Fibroblast of the conjunctiva (primary cell): ENCODE measurements at regions not wholly inside any gene's neighbourhood (a gene's known extent, or its start where the extent isn't known, plus 50 kb on each side); places are given as distances from the start of the nearest gene placed in this dataset.

Experiments
- DNase-seq: peaks from one replicate; pipeline ENCODE4 v3.0.0-alpha.2; 2010; ENCODE audit warnings: low read depth

GRCh38 chr13:76516586-76516985 lies 369.6 kb downstream of the KCTD12 start:
- peak; percentile 10 for DNase-seq

DNA sequence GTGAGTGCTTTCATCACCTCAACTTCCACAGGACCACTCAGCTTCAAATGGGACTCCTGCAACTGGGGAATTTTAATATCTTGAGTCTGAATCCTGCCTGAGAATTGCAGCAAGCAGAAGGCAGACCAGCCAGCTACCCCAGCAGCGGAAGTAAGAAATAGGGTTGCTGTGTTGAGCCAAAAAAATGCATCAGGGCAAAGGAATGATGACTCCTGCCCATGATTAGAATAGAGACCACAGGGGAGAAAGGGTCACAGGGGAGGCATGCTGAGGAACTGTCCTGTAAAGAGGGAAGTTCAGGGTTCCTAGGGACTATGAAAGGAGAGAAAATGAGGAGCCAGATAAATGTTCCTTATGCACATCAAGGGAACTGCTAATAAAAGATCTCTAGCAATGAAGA lies 370.2 kb downstream of the KCTD12 start:
- DNase-seq, result peak; percentile 59

GRCh38 chr13:76512721-76513145 lies 373.5 kb downstream of the KCTD12 start:
- peak; percentile 90 for DNase-seq

- DNase-seq, result no peak
Observed at GRCh38 chr13:76505437-76505836, 380.8 kb downstream of the KCTD12 start.

- DNase-seq, result no peak
Observed at GRCh38 chr13:76503766-76504165, 382.4 kb downstream of the KCTD12 start.

- no peak for DNase-seq
Observed at GRCh38 chr13:76503291-76503690, 382.9 kb downstream of the KCTD12 start.

DNA sequence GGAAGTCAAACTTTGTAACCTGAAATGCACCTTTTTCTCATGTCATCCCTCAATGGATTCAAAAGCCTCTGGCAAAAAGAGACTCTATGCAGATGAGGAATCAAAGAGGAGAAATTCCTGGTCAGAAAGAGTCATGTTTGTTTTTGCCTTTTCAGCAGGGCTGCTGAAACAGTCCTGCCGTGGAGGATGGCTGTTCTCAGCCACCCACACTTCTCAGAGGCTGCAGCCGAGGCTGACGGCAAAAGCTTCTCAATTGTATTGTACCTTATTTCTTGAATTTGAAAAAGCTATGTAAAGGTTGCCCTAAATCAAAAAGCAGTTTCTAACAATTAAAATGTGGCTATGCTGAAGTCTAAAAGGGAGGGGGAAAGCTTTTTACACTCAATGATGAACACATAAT lies 385.3 kb downstream of the KCTD12 start:
- DNase-seq, result no peak

GRCh38 chr13:76499891-76500290 lies 386.3 kb downstream of the KCTD12 start:
- DNase-seq, result no peak

DNA sequence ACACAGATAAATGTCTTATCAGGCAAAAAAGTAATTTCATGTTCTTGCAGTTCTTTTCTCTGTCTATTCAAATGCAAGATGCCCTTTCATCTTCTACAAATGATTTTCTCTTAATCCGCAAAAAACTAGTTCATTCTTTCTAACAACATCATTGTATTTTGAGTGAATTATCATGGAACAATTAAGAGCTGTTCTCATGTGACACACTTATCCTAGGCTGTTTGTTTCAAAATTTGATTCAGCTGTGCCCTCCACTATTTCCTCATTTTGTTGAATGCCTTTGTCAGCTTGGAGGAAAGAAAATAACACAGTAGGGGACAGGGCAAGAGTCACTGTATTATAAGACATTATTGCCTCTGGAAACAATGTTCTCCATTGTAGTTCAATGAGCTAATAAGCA lies 396.9 kb downstream of the KCTD12 start:
- no peak for DNase-seq

GRCh38 chr13:76481738-76482137 lies 404.5 kb downstream of the KCTD12 start:
- no peak for DNase-seq

- no peak for DNase-seq
Observed at GRCh38 chr13:76474966-76475365, 411.2 kb downstream of the KCTD12 start.

DNA sequence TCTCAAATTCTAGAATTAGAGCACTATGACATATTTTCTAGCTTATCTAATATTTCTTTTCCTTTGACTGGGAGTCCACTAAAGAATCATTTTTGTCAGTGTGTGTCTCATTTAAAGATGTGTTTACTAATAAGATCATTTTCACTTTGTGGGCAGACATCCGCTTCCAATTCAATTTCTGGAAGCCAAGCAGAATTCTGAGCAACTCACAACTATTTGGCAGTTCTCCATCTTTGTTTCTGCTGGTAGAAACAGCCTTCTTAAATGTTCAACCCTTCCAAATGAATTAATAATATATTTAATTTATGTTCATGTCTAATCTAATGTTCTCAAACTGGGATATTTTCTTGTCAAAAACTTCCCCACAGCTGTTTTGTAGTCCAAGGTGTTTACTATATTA lies 411.8 kb downstream of the KCTD12 start:
- DNase-seq, result peak; percentile 50

GRCh38 chr13:76473552-76474134 lies 412.6 kb downstream of the KCTD12 start:
- peak; percentile 84 for DNase-seq

DNA sequence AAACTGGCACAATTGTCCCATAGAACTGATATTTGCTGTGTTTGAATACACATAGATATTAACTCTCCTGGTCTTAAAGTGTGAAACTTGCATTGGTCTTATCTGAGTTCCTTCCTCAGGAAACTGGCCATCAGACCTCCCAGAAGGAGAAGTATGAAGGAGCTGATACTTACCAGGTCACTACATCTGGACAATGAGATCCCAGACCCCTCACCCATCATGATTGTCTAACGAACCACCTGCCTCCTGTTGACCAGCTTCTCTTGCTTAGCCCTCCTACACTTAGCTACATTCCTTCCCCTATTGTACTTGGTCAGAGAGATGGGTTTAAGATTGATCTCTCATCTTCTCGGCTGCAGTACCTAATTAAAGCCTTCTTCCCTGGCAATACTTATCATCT lies 413.3 kb downstream of the KCTD12 start:
- DNase-seq, result no peak

DNA sequence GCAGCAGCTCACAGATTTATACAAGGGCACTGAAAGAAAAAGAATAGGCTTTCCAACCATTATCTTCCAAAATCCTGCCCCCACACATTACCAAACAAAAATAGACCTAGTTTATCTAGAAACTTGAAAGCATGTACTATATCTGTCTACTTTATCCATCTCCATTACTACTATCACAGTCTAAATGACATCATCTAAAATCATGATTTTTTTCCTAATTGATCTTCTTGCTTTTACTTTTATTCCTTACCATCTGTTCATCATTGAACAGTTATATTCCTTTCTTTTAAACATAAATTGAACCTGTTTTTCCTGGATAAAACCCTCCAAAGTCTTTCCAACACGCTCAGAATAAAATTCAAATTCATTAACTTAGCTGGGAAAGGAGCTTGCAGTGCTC lies 414.7 kb downstream of the KCTD12 start:
- DNase-seq, result no peak

DNA sequence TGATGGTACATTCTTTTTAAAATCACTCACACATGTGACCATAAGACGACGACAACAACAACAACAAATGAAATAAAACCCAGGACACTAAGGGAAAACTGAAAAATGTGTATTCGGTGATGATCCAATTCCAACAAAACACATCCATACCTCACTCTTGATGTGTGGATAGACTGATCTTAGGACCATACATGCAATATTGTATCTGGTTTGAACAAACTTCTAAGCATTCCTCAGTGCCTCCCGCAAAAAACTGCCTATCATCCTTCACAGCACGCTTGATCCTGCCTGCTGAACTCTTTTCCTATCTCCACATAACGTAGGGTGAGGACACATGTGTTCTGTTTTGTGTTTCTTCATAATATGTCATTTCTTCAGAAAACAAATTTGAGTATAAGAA lies 415.2 kb downstream of the KCTD12 start:
- no peak for DNase-seq

GRCh38 chr13:76466043-76466442 lies 420.2 kb downstream of the KCTD12 start:
- no peak for DNase-seq

- DNase-seq, result no peak
Observed at GRCh38 chr13:76463314-76463713, 422.9 kb downstream of the KCTD12 start.

DNA sequence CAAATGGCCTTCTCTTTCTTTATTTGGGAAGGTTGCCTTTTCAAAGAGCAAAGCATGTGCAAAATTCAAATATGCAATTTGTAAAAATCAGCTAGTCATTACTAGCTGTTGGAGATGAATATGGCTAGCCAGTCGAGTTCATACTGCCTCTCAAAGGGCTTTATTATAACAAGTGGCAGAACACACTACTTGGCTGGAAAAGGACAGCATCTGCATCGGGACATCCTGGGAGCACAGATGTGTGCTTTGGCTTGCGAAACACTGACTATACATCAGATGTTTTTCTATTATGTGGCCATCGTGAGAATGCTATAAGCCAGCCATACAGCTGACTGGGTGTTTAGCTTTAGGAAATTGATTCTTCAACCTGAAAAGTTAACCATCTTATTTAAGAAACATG lies 424.2 kb downstream of the KCTD12 start:
- peak; percentile 27 for DNase-seq

DNA sequence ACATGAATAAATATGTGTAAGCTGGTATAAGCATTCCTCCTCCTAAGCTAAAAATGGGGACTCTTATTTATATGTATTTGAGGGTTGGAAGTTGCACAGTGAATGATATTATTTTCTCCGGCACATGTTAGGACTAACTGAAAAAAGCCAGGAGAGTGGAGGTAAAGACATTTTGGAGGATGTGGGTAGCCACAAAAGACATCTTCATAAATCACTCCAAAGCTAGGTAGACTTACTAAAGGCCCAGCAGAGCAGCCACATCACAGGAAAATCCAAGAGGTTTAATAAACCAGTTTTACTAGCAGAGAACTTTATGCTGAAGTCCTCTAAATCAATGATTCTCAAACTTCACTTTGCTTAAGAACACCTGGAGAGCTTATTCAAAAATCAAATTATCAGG lies 424.7 kb downstream of the KCTD12 start:
- DNase-seq, result no peak

- no peak for DNase-seq
Observed at GRCh38 chr13:76459863-76460262, 426.3 kb downstream of the KCTD12 start.

DNA sequence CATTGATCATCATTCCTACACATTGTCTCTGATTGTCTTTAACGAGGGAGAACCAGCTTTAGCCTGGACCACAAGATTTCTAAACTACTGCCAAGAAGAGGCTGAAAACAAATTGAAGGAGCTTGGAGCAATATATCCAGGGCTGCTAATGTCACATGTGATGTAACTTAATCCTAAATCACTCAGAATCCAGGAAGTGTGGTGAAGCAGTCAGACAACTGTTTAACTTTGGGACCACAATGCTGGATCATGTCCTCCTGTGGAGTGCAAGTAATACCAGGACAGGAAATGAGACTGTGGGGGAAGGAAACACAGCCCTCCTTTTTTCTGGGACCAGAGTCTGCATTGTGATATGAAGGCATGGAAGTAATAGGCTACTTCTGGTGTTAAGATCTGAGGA lies 430.2 kb downstream of the KCTD12 start:
- no peak for DNase-seq

DNA sequence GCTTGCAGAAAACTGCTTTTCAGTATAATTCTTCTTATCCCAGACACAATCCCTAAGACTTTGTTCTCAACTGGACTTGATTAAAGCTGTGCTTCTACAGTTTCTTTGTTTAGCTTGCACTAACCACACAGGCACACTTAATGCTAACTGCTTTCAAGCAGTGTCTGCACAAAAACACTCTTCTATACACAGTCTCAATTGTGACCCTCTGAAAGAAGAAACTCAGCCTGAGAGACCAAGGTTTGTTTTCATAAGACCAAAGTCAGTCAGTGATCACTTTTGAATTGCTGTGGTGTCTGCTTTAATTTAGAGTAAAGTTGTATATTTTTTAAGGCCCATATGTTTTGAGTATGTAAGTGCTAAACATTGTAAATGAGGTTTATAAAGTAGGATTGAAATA lies 431.2 kb downstream of the KCTD12 start:
- DNase-seq, result no peak

GRCh38 chr13:76449716-76450115 lies 436.5 kb downstream of the KCTD12 start:
- DNase-seq, result no peak

- no peak for DNase-seq
Observed at GRCh38 chr13:76446191-76446590, 440.0 kb downstream of the KCTD12 start.
